Body of pancreas (tissue), 4 donors: ENCODE measurements at regions not wholly inside any gene's neighbourhood (a gene's known extent, or its start where the extent isn't known, plus 50 kb on each side); places are given as distances from the start of the nearest gene placed in this dataset.

Experiments used
- CTCF ChIP-seq, 7 experiments: fragments of 450-650 bp in 4 of 7; fragments of 200-600 bp in 3 of 7; sonication (generic) in 3 of 7; IDR thresholded peaks; one replicate each; pipeline ENCODE4 v1.5.1; 2016 to 2019; ENCODE audit warnings: antibody characterized with exemption in 7 of 7
- POLR2A ChIP-seq, 3 donors: fragments of 450-650 bp; IDR thresholded peaks; one replicate each; pipeline ENCODE4 v1.6.1; 2016; ENCODE audit warnings: antibody characterized with exemption in 3 of 3, mild to moderate bottlenecking in 2 of 3

- TF ChIP-seq CTCF (IDR thresholded peaks at IDR 0.05) (no peak), POLR2A (IDR thresholded peaks at IDR 0.05) (no peak)
Measured at GRCh38 chr21:38622081-38622826, 124.0 kb upstream of the ERG start.
